ENCODE measurements at regions not wholly inside any gene's neighbourhood (a gene's known extent, or its start where the extent isn't known, plus 50 kb on each side); places are given as distances from the start of the nearest gene placed in this dataset.

DNA sequence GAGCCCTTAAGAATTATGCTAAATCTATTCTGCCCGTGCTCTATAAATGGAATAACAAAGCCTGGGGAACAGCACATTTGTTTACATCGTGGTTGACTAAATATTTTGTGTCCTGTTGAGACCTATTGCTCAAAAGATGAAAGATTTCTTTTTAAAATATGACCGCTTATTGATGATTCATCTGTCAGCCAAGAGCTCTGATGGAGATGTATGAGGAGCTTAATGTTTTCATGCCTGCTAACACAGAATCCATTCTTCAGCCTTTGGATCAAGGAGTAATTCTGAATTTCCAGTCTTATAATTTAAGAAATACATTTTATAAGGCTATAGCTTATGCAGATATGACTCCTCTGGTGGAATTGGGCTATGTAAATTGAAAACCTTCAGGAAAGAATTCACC is 271.3 kb upstream of the FAT4 start:
- Histone ChIP-seq H3K4me3 (ENCODE audit: extremely low read depth in 1 of 4, insufficient read depth in 2 of 4, low read depth in 3 of 4, low read length in 4 of 4) (no peak overlapping the region), H2BK15ac (ENCODE audit: low read length) (no peak overlapping the region), H3K9ac (replicated peaks in 1 of 4; ENCODE audit: extremely low read depth in 1 of 4, low read depth in 3 of 4, low read length in 3 of 4) (no peak overlapping the region), H3K18ac (ENCODE audit: extremely low read depth, low read length) (no peak overlapping the region), H4K5ac (ENCODE audit: insufficient read length, low read depth, low read length) (no peak overlapping the region), H3K4ac (replicated peaks; ENCODE audit: insufficient read length, low read depth, low read length) (no peak overlapping the region), H2BK20ac (ENCODE audit: low read length) (no peak overlapping the region), H3K36me3 (ENCODE audit: control insufficient read depth in 2 of 4, insufficient read depth in 4 of 4, low read length in 3 of 4) (no peaks in the 10 kb centered on the region), H3K79me2 (ENCODE audit: control insufficient read depth in 1 of 2, insufficient read depth in 2 of 2, low read length in 2 of 2) (no peaks in the 10 kb centered on the region), H2BK120ac (replicated peaks; ENCODE audit: low read depth, low read length) (no peak overlapping the region), H3K79me1 (ENCODE audit: low read depth, low read length) (no peaks in the 10 kb centered on the region), H3K23ac (ENCODE audit: insufficient read length) (no peak overlapping the region), H2AFZ (ENCODE audit: low read length) (no peak overlapping the region), H3K23me2 (ENCODE audit: low read depth, low read length) (no peaks in the 10 kb centered on the region), H4K91ac (replicated peaks; ENCODE audit: insufficient read length, low read length) (no peak overlapping the region), H2BK5ac (ENCODE audit: low read depth, low read length) (no peak overlapping the region), H3K4me2 (ENCODE audit: insufficient read depth in 1 of 2, low read depth in 2 of 2, low read length in 2 of 2) (no peak overlapping the region), H2BK12ac (ENCODE audit: low read depth, low read length) (no peak overlapping the region), H3K4me1 (replicated peaks in 1 of 4; ENCODE audit: control insufficient read depth in 3 of 4, insufficient read depth in 4 of 4, low read length in 3 of 4) (no peaks in the 10 kb centered on the region), H4K20me1 (replicated peaks in 1 of 2; ENCODE audit: control insufficient read depth in 1 of 2, insufficient read depth in 2 of 2, low read length in 2 of 2) (no peaks in the 10 kb centered on the region), H4K8ac (ENCODE audit: extremely low read depth, insufficient read depth, low read length) (no peak overlapping the region), H3K56ac (replicated peaks; ENCODE audit: insufficient read length, low read depth, low read length) (no peak overlapping the region), H3K27ac (ENCODE audit: low read depth, low read length) (no peak overlapping the region), H2AK5ac (ENCODE audit: low read depth, low read length) (no peak overlapping the region), H3K27me3 (replicated peaks in 1 of 4; ENCODE audit: control insufficient read depth in 3 of 4, extremely low read depth in 1 of 4, insufficient read depth in 3 of 4, low read length in 3 of 4) (no peaks in the 10 kb centered on the region), H3K14ac (ENCODE audit: insufficient read length) (no peak overlapping the region), H3K9me3 (ENCODE audit: insufficient read depth in 2 of 2, low read depth in 1 of 2, low read length in 1 of 2) (no peaks in the 10 kb centered on the region)
- no peak for DNase-seq (ENCODE audit: low read depth in 1 of 2, low spot score in 2 of 2)
- no peak for FAIRE-seq
- CTCF ChIA-PET (ENCODE audit: partially characterized antibody) = interaction anchor here (0.5 to 1.2 kb wide), 4 partner anchors 27 to 440 kb away, joined by 3 to 4 read pairs (median 3); no protein-coding TSS in a partner anchor
- TF ChIP-seq FOSL1 (IDR thresholded peaks at IDR 0.05; ENCODE audit: insufficient read depth, low read depth, low read length) (no peak), KDM4A (IDR thresholded peaks at IDR 0.05; ENCODE audit: low read depth, low read length, severe bottlenecking) (no peak), TAF7 (optimal IDR thresholded peaks at IDR 0.05; ENCODE audit: borderline replicate concordance, low read depth, low read length) (no peak), POLR2AphosphoS5 (IDR thresholded peaks at IDR 0.05; ENCODE audit: low read depth, low read length) (no peak), HDAC2 (IDR thresholded peaks at IDR 0.05; ENCODE audit: borderline replicate concordance in 1 of 2, low read depth in 2 of 2, low read length in 2 of 2) (no peak), YY1 (IDR thresholded peaks at IDR 0.05; ENCODE audit: low read depth, low read length) (no peak), JUND (IDR thresholded peaks at IDR 0.05; ENCODE audit: low read length) (no peak), POLR2A (IDR thresholded peaks at IDR 0.05; ENCODE audit: control extremely low read depth in 1 of 2, low read depth in 2 of 2, low read length in 2 of 2) (no peak), RXRA (IDR thresholded peaks at IDR 0.05; ENCODE audit: insufficient read depth, low read depth, low read length) (no peak), EP300 (IDR thresholded peaks at IDR 0.05; ENCODE audit: borderline replicate concordance in 1 of 2, low read depth in 2 of 2, low read length in 2 of 2) (no peak), KDM1A (IDR thresholded peaks at IDR 0.05; ENCODE audit: borderline replicate concordance, low read length) (no peak), SP1 (IDR thresholded peaks at IDR 0.05; ENCODE audit: low read depth, low read length) (no peak), TEAD4 (IDR thresholded peaks at IDR 0.05; ENCODE audit: low read depth, low read length) (no peak)
- TF ChIP-seq, protein P1, sequence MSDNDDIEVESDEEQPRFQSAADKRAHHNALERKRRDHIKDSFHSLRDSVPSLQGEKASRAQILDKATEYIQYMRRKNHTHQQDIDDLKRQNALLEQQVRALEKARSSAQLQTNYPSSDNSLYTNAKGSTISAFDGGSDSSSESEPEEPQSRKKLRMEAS (IDR thresholded peaks at IDR 0.05) = no peak
- POLR2A ChIA-PET (ENCODE audit: partially characterized antibody) = no interaction called here
- 92% methylated on average over 3 of the region's 3 CpGs; no CpG with 5 or more reads in 1 of the 2 experiments for WGBS, 2 experiments (ENCODE audit: extremely low coverage in 1 of 2, insufficient coverage in 1 of 2, insufficient read length in 1 of 2, insufficient replicate concordance in 2 of 2, low coverage in 1 of 2, low lambda C conversion rate in 2 of 2, missing lambda C conversion rate in 1 of 2)

Data from H1 (cell line).